Posterior vena cava (tissue), 2 donors: ENCODE measurements at regions not wholly inside any gene's neighbourhood (a gene's known extent, or its start where the extent isn't known, plus 50 kb on each side); places are given as distances from the start of the nearest gene placed in this dataset.
"Not testable (repeated sequence)": the region's sequence is repeated elsewhere in the genome, so short reads cannot be mapped to it uniquely, and the experiment has no call there.

Source experiments
- DNase-seq: peaks from one replicate; pipeline ENCODE4 v3.0.0-alpha.2; 2020; ENCODE audit warnings: low spot score
- intact Hi-C, 2 donors: fragments of 100-400 bp; cut with DNase I; formaldehyde crosslinking; loops; one replicate each; pipeline versions ENCODE4 v1.14.1 to v1.14.2; 2022 to 2023
- donor health status: DM: yes; HTN: yes; CAD: no.
- donor health status: DM: yes; HTN: yes; CAD: no.

- intact Hi-C loops, result no loop called here
- no peak for DNase-seq
Measured at GRCh38 chr5:127133071-127133470, 59.8 kb upstream of the C5orf63 start.

- DNase-seq, result no peak
- intact Hi-C loops, result no loop called here
Measured at GRCh38 chr5:127136908-127137307, 63.6 kb upstream of the C5orf63 start.

DNA sequence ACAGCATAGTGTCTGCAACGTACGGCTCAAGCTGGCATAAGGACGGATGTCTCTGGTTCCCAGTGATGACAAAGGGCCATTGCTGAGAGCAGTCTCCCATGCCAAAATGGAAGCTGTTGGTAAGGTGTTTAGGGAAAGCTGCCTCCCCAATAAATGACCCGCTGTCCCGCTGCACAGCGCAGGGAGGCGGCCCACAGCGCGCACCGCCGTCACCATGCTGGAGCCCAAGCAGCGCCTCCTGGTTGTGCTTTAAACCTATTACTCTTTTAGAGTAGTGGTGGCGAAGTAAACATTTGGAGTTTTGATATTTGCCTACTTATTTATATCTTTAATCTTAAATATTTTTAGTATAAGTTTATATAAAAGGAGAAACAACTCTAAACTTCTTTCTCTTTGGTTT, 70.4 kb upstream of the C5orf63 start:
- no peak for DNase-seq
- intact Hi-C loops, result no loop called here

DNA sequence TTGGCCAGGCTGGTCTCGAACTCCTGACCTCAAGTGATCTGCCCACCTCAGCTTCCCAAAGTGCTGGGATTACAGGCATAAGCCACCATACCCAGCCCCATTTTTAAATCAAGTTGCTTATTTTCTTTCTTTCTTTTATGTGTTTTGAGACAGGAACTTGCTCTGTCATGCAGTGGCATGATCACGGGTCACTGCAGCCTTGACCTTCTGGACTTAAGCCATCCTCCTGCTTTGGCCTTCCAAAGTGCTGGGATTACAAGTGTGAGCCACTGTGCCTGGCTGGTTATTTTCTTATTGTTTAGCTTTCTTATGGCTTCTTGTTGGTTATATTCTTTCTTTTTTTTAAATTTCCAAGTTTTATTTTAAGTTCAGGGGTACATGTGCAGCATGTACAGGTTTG, 79.7 kb upstream of the C5orf63 start:
- no peak for DNase-seq
- intact Hi-C loops, result no loop called here

DNA sequence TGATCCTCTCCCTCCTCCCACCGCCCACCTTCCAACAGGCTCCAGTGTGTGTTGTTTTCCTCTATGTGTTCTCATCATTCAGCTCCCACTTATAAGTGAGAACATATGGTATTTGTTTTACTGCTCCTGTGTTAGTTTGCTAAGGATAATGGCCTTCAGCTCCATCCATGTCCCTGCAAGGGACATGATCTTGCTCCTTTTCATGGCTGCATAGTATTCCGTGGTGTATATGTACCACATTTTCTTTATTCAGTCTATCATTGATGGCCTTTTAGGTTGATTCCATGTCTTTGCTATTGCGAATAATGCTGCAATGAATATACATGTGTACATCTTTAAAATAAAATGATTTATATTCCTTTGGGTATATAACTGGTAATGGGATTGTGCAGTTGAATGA, 80.2 kb upstream of the C5orf63 start:
- DNase-seq, result no peak
- intact Hi-C loops, result no loop called here

- no peak for DNase-seq
- intact Hi-C loops, result no loop called here
Measured at GRCh38 chr5:127163750-127164149, 90.4 kb upstream of the C5orf63 start.

GRCh38 chr5:127170918-127171600, 97.8 kb upstream of the C5orf63 start:
- intact Hi-C loops, result no loop called here
- DNase-seq, result no peak

DNA sequence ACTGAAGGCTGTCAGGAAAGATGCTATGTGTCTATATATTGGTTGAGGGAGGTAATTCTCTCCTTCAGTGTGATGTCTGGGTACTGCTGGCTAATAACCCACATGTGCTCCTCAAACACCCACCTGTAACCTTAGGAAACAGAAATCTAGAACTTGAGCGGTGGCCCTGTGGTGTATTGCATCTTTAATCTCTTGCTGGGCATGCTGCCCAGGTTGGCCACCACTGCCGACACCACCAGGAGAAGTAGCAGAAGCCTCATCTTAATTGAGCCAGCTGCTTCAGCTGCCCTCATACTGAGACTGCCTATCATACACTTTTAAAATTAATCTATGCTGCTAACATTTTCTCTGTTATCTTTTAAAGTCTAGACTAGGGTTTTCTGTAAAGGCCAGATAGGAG, 103.5 kb upstream of the C5orf63 start:
- no peak for DNase-seq
- intact Hi-C loops, result no loop called here

GRCh38 chr5:127182631-127183030, 108.0 kb upstream of the MEGF10 start:
- DNase-seq, intact Hi-C loops: not testable (repeated sequence)

DNA sequence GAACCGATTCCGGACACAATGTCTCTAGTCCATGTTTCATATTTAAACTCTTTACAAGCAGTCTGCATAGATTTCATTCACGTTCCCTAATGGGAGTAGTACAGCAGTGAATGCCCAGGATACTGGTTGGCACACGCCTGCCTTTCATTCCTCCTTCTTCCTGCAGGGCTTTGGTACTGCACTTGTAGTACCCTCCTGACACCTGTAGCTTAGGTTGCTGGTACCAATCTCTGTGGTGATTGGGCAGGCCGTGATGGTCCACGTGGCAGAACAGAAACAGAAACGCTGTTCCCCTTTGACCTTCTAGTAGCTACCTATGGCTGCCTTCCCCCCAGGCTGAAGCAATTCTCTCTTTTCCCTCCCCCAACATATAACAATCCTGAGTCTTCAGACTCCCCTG, 107.3 kb upstream of the MEGF10 start:
- intact Hi-C loops, result no loop called here
- no peak for DNase-seq

DNA sequence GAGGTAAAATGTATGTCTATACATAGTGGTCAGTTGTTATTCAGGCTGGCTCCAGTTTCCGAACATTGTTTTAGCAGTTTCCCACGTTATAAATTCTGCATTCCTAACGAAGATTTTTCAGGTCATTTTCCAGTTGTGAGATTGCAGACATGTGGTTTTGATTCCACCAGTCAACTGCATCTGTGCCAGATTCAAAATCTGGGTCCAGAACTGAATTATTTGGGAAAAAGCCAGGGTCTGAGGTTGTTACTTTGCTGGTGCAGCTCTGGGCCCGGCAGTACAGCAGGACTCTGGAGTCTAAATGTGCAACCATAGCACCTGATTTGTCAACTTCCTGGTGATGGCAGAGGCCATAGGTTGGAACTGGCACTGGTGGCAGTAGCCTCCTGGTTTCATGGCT, 105.7 kb upstream of the MEGF10 start:
- DNase-seq, result no peak
- intact Hi-C loops, result no loop called here

DNA sequence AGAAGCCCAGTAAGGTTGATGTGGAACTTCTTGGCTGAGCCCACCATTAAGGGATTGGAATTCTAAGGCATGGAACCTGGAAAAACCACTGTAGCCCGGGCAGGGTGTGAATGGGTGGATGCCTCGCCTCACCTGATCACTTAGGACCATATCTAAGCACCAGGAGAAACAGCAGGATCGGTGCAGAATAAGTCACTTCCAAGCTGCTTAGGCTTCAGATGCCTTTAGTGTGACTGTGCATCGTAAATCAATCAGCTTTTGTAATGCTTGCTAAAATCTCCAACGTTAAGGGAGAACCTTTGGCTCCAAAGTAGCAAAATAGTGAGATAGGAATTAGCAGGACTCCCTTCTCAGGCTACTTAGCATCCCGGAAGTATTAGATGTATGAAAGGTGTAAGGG, 103.9 kb upstream of the MEGF10 start:
- no peak for DNase-seq
- intact Hi-C loops, result no loop called here

DNA sequence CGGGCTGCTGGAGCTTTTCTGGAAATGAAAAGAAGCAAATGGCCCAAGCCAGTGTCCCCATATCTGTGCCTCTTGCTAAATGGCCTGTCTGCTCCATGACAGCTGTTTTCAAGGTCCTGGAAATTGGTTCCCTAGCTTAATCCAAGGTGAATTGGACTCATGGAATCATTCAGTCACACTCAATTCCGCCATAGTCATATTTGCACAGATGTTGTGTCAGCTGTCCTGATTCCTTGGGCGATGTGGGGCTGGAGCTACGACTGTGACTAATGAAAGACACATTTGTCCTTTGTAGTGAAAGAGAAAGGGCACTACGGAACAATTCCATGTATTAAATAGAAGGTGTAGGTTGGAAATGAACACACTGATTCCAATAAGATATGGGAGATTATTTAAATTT, 102.9 kb upstream of the MEGF10 start:
- intact Hi-C loops, result no loop called here

GRCh38 chr5:127192150-127192549, 98.4 kb upstream of the MEGF10 start:
- intact Hi-C loops, result no loop called here
- no peak for DNase-seq

More for the DNA sequence above, 102.9 kb upstream of the MEGF10 start:
- no peak for DNase-seq

- intact Hi-C loops, result no loop called here
- no peak for DNase-seq
Measured at GRCh38 chr5:127192836-127193338, 97.7 kb upstream of the MEGF10 start.

DNA sequence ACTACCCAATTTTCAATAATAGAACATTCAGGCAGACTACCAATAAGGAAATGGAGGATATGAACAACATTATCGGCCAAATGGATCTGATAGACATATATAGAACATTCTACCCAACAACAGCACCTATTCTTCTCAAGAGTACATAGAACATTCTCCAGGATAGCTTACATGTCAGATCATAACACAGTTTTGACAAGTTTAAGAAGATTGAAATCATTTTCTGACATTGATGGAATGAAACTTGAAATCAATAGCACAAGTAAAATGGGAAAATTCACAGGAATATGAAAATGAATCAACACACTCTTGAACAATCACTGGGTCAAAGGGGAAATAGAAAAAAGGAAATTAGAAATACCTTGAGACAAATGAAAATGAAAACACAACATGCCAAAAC, 94.6 kb upstream of the MEGF10 start:
- no peak for DNase-seq
- intact Hi-C loops, result no loop called here

GRCh38 chr5:127197402-127198167, 93.0 kb upstream of the MEGF10 start:
- intact Hi-C loops, DNase-seq: not testable (repeated sequence)

- DNase-seq, intact Hi-C loops: not testable (repeated sequence)
Measured at GRCh38 chr5:127202738-127203137, 87.9 kb upstream of the MEGF10 start.

DNA sequence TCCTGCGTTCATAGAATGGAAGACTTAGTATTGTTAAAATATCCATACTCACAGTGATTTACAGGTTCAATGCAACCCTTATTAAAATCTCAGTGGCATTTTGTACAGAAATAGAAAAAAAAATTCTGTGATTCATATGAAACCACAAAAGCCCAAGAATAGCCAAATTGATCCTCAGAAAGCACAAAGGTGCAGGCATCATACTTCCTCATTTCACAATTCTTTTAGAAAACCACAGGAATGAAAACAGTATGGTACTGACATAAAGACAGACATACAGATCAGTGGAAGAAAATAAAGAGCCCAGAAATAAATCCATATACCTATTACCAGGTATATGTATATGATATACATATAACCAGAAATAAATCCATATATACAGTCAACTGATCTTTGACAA, 86.8 kb upstream of the MEGF10 start:
- no peak for DNase-seq
- intact Hi-C loops, result no loop called here

GRCh38 chr5:127205147-127205546, 85.4 kb upstream of the MEGF10 start:
- no peak for DNase-seq
- intact Hi-C loops, result no loop called here
